HG03103 (cell line): ENCODE measurements at regions not wholly inside any gene's neighbourhood (a gene's known extent, or its start where the extent isn't known, plus 50 kb on each side); places are given as distances from the start of the nearest gene placed in this dataset.

ENCODE experiments used
- ATAC-seq: cut with Tn5 transposase; IDR thresholded peaks from one replicate; pipeline ENCODE4 v1.9.1; 2021; ENCODE audit warnings: low read depth; ENCODE audit not compliant: unreplicated experiment

GRCh38 chr18:51884039-51884438 lies 456.0 kb upstream of the DCC start:
- no peak for ATAC-seq

- ATAC-seq: no peak
Measured at GRCh38 chr18:51890762-51891161, 449.2 kb upstream of the DCC start.

GRCh38 chr18:51891876-51892275 lies 448.1 kb upstream of the DCC start:
- ATAC-seq: no peak

GRCh38 chr18:51897884-51898283 lies 442.1 kb upstream of the DCC start:
- ATAC-seq: no peak

GRCh38 chr18:51907687-51908597 lies 432.1 kb upstream of the DCC start:
- ATAC-seq: no peak

- ATAC-seq: no peak
Measured at GRCh38 chr18:51908598-51908944, 431.4 kb upstream of the DCC start.

- no peak for ATAC-seq
Measured at GRCh38 chr18:51911584-51911983, 428.4 kb upstream of the DCC start.

- no peak for ATAC-seq
Measured at GRCh38 chr18:51912381-51912780, 427.6 kb upstream of the DCC start.

- no peak for ATAC-seq
Measured at GRCh38 chr18:51915176-51915575, 424.8 kb upstream of the DCC start.

GRCh38 chr18:51921862-51922261 lies 418.1 kb upstream of the DCC start:
- ATAC-seq: no peak

- no peak for ATAC-seq
Measured at GRCh38 chr18:51933903-51934302, 406.1 kb upstream of the DCC start.

- no peak for ATAC-seq
Measured at GRCh38 chr18:51936115-51936514, 403.9 kb upstream of the DCC start.

- ATAC-seq: no peak
Measured at GRCh38 chr18:51941999-51942398, 398.0 kb upstream of the DCC start.

GRCh38 chr18:51943281-51943680 lies 396.7 kb upstream of the DCC start:
- no peak for ATAC-seq

GRCh38 chr18:51946946-51947345 lies 393.1 kb upstream of the DCC start:
- ATAC-seq: no peak

GRCh38 chr18:51952844-51953243 lies 387.2 kb upstream of the DCC start:
- no peak for ATAC-seq

GRCh38 chr18:51953521-51953920 lies 386.5 kb upstream of the DCC start:
- ATAC-seq: peak; percentile 59

- no peak for ATAC-seq
Measured at GRCh38 chr18:51955136-51955535, 384.9 kb upstream of the DCC start.

- no peak for ATAC-seq
Measured at GRCh38 chr18:51957001-51957400, 383.0 kb upstream of the DCC start.

- ATAC-seq: no peak
Measured at GRCh38 chr18:51980101-51980500, 359.9 kb upstream of the DCC start.

- no peak for ATAC-seq
Measured at GRCh38 chr18:51988277-51988676, 351.7 kb upstream of the DCC start.

- ATAC-seq: no peak
Measured at GRCh38 chr18:51997129-51997528, 342.9 kb upstream of the DCC start.

GRCh38 chr18:51998066-51998465 lies 341.9 kb upstream of the DCC start:
- ATAC-seq: no peak
